Adrenal gland (tissue), 9 donors: ENCODE measurements at regions not wholly inside any gene's neighbourhood (a gene's known extent, or its start where the extent isn't known, plus 50 kb on each side); places are given as distances from the start of the nearest gene placed in this dataset.

ENCODE experiments used
- DNase-seq, 7 donors: peaks; one replicate each; pipeline ENCODE4 v3.0.0-alpha.2; 2019 to 2020
- H3K27ac ChIP-seq, 5 donors: fragments of 200-600 bp; sonication (generic) in 4 of 5; 1 replicate in 3 of 5; 2 replicates in 2 of 5; pipeline versions ENCODE4 v1.5.1 to v1.8.0; 2016 to 2020; ENCODE audit warnings: mild to moderate bottlenecking in 1 of 5
- H3K27me3 ChIP-seq: fragments of 200-600 bp; 2 replicates; pipeline ENCODE4 v1.8.0; 2021
- H3K36me3 ChIP-seq, 2 donors: fragments of 200-600 bp; replicated peaks in 1 of 2; 1 replicate in 1 of 2; 2 replicates in 1 of 2; pipeline versions ENCODE4 v1.5.1 to v1.8.0; 2018 to 2022
- H3K4me1 ChIP-seq, 2 donors: fragments of 200-600 bp; replicated peaks in 1 of 2; 1 replicate in 1 of 2; 2 replicates in 1 of 2; pipeline versions ENCODE4 v1.5.1 to v1.8.0; 2018 to 2021
- H3K4me3 ChIP-seq, 4 donors: fragments of 200-600 bp; sonication (generic) in 3 of 4; one replicate each; pipeline ENCODE4 v1.5.1; 2016 to 2018
- H3K9me3 ChIP-seq, 3 donors: fragments of 200-600 bp; sonication (generic) in 1 of 3; replicated peaks in 1 of 3; 1 replicate in 2 of 3; 2 replicates in 1 of 3; pipeline versions ENCODE4 v1.5.1 to v1.8.0; 2016 to 2021
- POLR2A ChIP-seq, 2 donors: fragments of 450-650 bp; IDR thresholded peaks; one replicate each; pipeline ENCODE4 v1.6.1; 2017; ENCODE audit warnings: antibody characterized with exemption in 2 of 2, mild to moderate bottlenecking in 2 of 2, moderate library complexity in 1 of 2
- WGBS, 4 donors: extraction: QIAGEN DNeasy Blood & Tissue Kit in 2 of 4; methylation state at CpG; one replicate each; pipeline versions ENCODE4 v1.1.5 to v1.1.7; 2013 to 2017; 5-methylcytosine and 5-hydroxymethylcytosine counted together
- intact Hi-C, 2 donors: fragments of 100-400 bp; cut with DNase I; formaldehyde crosslinking; loops; one replicate each; pipeline versions ENCODE4 v1.14.1 to v1.15.0; 2022 to 2023
- TF ChIP-seq, protein P1 (sequence below), 6 experiments: fragments of 450-650 bp in 4 of 6; fragments of 200-600 bp in 2 of 6; sonication (generic) in 1 of 6; IDR thresholded peaks; 1 replicate in 5 of 6; 2 replicates in 1 of 6; pipeline versions ENCODE4 v1.5.1 to v1.8.0; 2016 to 2021; ENCODE audit warnings: antibody characterized with exemption in 6 of 6, mild to moderate bottlenecking in 2 of 6, moderate library complexity in 1 of 6
- donor health status: healthy with polysubstance abuse.
- donor health status: Bipolar disorder and iron deficiency.
- donor health status: DM: yes; HTN: yes; CAD: no.
- donor health status: DM: no; HTN: no; CAD: no.
- donor health status: DM: no; HTN: no; CAD: no.

DNA sequence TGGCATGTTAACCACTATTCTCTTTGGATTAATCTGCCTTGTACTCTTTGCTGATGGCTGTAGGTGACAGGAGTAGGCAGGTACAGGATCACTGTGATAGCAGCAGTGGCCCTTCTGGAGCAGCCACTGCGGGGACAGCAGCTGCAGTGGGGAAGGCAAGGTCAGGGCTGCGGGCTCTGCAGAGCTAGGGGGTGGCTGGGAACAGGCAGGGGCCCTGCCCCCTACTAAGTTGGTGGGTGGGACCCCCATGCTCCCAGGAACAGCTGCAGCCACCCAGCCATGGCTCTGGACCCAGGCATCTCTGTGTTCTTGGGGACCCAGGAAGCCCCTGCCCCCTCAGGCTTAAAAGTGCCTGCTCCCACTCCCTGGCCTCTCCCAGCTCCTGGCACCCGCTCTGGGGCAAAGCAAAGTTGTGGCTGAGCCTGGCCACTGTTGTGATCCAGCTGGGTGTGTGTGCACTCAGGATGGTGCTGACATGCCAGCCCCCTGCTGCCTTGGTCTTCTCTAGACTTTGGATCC, 302.4 kb downstream of the PCDH20 start:
- Histone ChIP-seq H3K27ac (no peak overlapping the region), H3K36me3 (no peaks in the 10 kb centered on the region), H3K27me3 (no peaks in the 10 kb centered on the region), H3K4me3 (no peak overlapping the region), H3K9me3 (no peaks in the 10 kb centered on the region), H3K4me1 (no peaks in the 10 kb centered on the region)
- TF ChIP-seq, protein P1, sequence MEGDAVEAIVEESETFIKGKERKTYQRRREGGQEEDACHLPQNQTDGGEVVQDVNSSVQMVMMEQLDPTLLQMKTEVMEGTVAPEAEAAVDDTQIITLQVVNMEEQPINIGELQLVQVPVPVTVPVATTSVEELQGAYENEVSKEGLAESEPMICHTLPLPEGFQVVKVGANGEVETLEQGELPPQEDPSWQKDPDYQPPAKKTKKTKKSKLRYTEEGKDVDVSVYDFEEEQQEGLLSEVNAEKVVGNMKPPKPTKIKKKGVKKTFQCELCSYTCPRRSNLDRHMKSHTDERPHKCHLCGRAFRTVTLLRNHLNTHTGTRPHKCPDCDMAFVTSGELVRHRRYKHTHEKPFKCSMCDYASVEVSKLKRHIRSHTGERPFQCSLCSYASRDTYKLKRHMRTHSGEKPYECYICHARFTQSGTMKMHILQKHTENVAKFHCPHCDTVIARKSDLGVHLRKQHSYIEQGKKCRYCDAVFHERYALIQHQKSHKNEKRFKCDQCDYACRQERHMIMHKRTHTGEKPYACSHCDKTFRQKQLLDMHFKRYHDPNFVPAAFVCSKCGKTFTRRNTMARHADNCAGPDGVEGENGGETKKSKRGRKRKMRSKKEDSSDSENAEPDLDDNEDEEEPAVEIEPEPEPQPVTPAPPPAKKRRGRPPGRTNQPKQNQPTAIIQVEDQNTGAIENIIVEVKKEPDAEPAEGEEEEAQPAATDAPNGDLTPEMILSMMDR (IDR thresholded peaks at IDR 0.05): no peak
- no peak for TF ChIP-seq POLR2A (IDR thresholded peaks at IDR 0.05)
- no peak for DNase-seq
- intact Hi-C loops: no loop called here
- 73 to 82% (median 80%) methylated on average over 2 to 3 of the region's 3 CpGs for WGBS, 4 donors

DNA sequence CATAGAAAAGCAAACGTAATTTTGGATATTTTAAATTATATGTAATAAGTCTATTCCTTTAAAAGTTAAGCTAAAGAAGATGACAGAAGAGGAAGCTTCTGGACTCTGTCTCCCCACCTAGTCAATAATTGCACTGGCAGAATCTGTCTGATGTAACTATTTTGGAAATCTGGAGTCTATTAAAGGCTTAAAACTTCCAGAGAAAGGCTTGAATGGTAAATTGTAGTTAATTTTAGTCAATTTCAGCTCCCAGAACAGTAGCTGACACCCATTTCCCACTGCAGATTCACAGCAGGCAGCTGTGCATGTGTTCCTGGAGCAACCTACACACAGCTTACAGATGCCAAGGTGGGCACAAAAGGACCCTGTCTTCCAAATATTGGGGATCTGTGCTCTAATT, 304.1 kb downstream of the PCDH20 start:
- Histone ChIP-seq H3K36me3 (no peaks in the 10 kb centered on the region), H3K27ac (no peak overlapping the region), H3K27me3 (no peaks in the 10 kb centered on the region), H3K4me3 (no peak overlapping the region), H3K9me3 (no peaks in the 10 kb centered on the region), H3K4me1 (no peaks in the 10 kb centered on the region)
- WGBS, 4 donors: 22 to 49% (median 33%) methylated on average over 1 of the region's 1 CpG
- DNase-seq: no peak
- intact Hi-C loops: no loop called here
- TF ChIP-seq, protein P1 (IDR thresholded peaks at IDR 0.05): no peak

DNA sequence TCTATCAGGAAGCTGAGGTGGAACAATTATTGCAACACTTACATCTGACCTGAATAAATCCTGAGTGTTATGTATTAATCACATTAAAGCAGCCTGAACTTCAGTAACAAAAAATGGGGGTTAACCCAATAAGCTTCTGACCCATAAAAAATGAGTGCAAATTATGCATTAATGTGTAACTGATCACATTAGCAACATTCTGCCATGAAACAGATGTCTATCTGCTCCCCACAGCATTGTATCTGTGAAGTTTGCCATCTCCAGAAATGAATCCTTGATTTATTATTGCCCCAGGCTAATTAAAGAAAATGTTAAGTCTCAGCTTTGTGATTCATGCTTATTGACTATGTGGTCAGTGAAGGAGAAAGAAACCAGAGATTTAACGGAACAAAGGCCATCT, 304.9 kb downstream of the PCDH20 start:
- Histone ChIP-seq H3K27ac (no peak overlapping the region), H3K4me3 (no peak overlapping the region), H3K4me1 (no peaks in the 10 kb centered on the region), H3K36me3 (no peaks in the 10 kb centered on the region), H3K9me3 (no peaks in the 10 kb centered on the region), H3K27me3 (no peaks in the 10 kb centered on the region)
- 37 to 47% (median 40%) methylated on average over 1 of the region's 1 CpG for WGBS, 4 donors
- intact Hi-C loops: no loop called here
- TF ChIP-seq POLR2A (IDR thresholded peaks at IDR 0.05): no peak
- TF ChIP-seq, protein P1 (IDR thresholded peaks at IDR 0.05): no peak
- no peak for DNase-seq

DNA sequence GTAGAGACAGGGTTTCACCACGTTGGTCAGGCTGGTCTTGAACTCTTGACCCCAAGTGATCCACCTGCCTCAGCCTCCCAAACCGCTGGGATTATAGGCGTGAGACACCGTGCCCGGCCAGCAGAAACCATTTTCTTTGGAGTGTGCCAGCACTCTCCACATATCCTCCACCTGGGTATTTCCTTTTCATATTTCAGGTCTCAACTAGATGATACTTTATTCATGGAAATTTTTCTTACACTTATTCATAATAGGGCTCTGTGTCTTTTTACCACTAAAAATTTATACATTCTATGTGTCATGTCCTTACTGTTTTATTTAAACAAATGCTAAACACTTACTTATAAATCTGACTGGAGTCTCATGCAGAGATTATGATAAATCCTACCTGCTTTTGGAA, 305.9 kb downstream of the PCDH20 start:
- intact Hi-C loops: no loop called here
- Histone ChIP-seq H3K4me3 (no peak overlapping the region), H3K4me1 (no peaks in the 10 kb centered on the region), H3K27ac (no peak overlapping the region), H3K9me3 (no peaks in the 10 kb centered on the region), H3K27me3 (no peaks in the 10 kb centered on the region), H3K36me3 (no peaks in the 10 kb centered on the region)
- no peak for DNase-seq
- WGBS, 4 donors: 77 to 90% (median 81%) methylated on average over 5 of the region's 5 CpGs
- no peak for TF ChIP-seq POLR2A (IDR thresholded peaks at IDR 0.05)
- TF ChIP-seq, protein P1 (IDR thresholded peaks at IDR 0.05): no peak
